HG03558 (cell line): ENCODE measurements at regions not wholly inside any gene's neighbourhood (a gene's known extent, or its start where the extent isn't known, plus 50 kb on each side); places are given as distances from the start of the nearest gene placed in this dataset.
"Not testable (repeated sequence)": the region's sequence is repeated elsewhere in the genome, so short reads cannot be mapped to it uniquely, and the experiment has no call there.

ENCODE experiments used
- ATAC-seq: cut with Tn5 transposase; IDR thresholded peaks from one replicate; pipeline ENCODE4 v1.9.1; 2021; ENCODE audit warnings: moderate number of reproducible peaks; ENCODE audit not compliant: unreplicated experiment; ENCODE audit errors: extremely low read depth

GRCh38 chr13:50634339-50634738, 209.2 kb downstream of the DLEU7 start:
- no peak for ATAC-seq

GRCh38 chr13:50635504-50635903, 208.0 kb downstream of the DLEU7 start:
- peak; percentile 25 for ATAC-seq

GRCh38 chr13:50636007-50636704, 207.3 kb downstream of the DLEU7 start:
- peak; percentile 77 for ATAC-seq

GRCh38 chr13:50643060-50643459, 200.4 kb downstream of the DLEU7 start:
- ATAC-seq = no peak

DNA sequence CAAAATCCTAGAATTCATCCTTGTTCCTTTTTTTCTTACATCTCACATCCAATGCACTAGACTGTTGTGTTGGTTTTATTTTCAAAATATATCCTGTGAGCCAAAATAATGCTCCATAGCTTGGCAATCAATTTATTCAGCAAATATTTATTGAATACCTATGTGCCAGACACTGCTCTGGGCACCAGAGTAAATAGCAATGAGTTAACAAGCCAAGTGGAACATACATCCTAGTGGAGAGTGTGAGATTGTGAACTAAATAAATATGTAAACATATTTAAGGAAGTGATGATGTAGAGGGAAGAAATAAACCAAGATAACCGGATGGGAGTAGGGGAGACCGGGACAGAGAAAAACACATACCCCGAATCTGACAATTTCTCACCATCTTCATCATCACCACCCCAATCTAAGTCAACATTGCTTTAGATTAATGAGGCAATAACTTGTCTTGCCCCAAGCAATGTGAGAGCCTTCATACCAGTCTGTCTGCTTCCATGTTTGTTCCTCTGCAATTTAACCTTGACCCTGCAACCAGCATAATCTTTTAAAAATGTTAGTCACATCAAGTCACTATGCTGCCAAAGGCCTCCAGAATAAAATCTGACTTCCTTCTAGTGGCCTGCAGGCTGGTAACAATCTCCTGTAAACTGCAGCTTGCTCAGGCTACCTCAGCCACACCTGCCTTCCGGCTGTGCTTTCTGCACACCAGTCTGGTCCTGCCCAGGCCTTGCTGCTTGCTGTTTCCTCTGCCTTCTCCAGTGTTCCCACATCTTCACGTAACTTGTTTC, 199.2 kb downstream of the DLEU7 start:
- no peak for ATAC-seq

DNA sequence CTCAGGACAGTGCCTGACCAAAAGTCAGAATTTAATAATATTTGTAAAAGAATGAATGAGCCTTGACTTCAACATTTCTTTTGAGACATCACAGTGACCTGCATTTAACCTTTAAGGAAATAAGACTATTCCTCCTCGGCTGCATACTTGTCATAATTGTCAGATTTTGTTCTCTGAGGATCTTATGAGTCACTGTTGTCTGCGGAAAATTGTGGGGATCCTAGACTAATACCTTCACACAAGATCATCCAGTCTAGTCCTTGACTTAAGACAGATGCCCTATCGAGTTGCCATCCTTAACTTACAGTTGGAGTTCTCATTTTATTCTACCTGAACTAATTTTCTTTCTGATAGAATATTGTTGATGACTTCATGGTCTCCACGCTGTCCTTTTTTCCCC, 198.4 kb downstream of the DLEU7 start:
- ATAC-seq = no peak

DNA sequence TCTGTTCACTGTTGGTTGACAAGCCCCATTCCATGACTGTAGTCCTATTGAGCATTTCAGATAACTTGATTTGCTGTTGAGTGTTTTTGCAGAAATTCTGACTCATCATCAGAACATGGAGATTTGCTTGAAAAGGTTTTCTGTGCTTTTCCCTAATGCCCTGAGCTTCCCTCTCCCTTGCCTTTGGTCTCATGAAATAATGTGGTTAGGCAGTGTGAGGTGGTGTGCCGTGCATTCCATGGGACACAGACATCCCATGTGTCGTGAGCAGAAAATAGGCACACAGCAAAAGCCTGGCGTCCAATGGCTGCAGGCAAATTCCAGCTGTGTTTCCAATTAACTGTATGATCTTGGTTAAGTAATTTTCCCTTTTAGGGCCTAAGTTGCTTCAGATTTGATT, 197.4 kb downstream of the DLEU7 start:
- ATAC-seq = no peak

GRCh38 chr13:50649211-50649610, 194.3 kb downstream of the DLEU7 start:
- ATAC-seq = no peak

DNA sequence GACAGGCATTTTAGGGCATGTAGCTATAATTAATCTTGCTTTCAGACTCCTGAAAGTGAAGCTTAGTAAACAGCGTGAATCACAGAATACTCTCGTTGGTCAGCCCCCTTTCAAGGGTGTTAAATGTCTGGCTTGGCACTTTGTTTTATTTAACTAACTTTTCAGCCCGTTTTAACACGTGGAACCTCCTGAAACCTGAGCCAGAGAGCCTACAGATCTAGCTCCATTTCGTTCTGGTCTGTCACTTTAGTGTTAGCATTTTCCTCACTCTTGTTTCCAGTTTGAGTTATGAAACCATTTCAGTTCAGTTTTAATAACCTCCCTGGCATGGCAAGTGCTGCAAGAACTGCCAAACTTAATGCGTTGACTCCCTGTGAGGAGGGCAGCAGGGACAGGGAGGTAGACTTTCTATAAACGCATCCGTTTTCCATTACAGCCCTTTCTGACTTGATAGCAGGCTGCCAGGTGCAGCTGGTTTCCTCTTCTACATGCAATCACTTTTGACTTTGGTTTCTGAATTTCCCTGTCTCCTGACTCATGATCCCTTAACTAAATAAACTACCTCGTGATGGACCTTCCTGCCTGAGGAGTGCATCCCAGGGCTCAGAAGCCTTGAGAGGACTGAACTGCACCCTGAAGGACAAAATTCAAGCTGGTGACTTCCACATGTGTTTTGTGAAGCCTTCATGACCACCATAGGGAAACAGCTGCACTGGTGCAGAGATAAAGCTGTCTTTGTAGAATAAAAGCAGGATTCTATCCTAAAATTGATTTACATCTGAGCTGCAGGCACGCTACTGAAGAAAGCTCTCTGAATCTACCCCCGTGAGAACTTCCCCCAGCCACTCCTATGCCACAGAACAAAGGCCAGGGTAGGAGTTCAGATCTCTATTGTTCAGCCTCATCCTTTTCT, 192.6 kb downstream of the DLEU7 start:
- no peak for ATAC-seq

DNA sequence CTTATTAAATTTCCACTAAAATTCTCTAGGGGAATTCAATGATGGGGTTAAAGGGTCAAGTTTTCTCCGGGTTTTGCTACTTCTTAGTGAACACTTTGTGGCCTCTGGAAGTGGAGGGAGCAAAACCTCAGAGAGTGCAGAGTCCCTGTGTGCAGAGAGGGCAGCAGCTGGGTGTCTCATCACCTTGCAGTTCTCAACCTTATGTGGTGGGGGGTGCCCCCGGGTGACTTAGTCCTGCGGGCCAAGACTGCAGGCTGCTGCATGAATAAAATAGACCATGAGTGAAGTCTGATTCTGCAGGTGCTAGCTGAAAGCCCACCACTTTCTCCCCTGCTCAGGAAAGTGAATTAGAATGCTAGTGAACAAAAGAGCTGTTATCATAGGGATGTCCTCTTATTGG, 191.6 kb downstream of the DLEU7 start:
- ATAC-seq = no peak

GRCh38 chr13:50654331-50654730, 189.2 kb downstream of the DLEU7 start:
- no peak for ATAC-seq

DNA sequence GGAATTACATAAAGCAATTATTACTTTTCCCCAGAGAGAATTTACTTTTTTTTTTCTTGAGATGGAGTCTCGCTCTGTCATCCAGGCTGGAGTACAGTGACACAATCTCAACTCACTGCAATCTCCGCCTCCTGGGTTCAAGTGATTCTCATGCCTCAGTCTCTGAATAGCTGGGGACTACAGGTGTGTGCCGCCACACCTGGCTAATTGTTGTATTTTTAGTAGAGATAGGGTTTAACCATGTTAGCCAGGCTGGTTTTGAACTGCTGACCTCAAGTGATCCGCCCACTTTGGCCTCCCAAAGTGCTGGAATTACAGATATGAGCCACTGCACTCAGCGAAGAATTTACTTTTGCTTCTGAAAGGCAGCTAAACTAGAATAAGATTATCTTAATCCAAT, 181.6 kb downstream of the DLEU7 start:
- not testable (repeated sequence) for ATAC-seq

DNA sequence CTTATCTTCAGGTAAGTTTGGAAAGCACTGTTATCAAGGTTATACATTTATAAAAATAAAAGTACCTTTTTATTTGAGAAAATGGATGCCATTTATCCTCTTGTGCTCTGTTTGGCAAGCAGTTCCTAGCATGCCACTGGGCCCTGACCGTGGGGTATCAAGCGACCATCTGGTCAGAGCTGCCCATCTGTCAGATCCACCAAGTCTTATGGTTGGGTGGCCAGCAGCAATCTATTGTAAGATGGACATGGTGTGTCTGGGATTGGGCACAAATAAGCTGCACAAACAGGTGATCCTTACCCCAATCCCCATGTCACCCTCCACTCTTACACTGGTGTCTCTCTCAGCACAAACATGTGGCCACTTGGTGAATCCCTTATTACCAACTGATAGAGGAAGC, 178.5 kb downstream of the DLEU7 start:
- no peak for ATAC-seq

GRCh38 chr13:50668049-50668448, 175.4 kb downstream of the DLEU7 start:
- no peak for ATAC-seq

GRCh38 chr13:50668691-50669271, 174.7 kb downstream of the DLEU7 start:
- ATAC-seq = no peak

GRCh38 chr13:50670272-50670671, 173.2 kb downstream of the DLEU7 start:
- ATAC-seq = no peak

DNA sequence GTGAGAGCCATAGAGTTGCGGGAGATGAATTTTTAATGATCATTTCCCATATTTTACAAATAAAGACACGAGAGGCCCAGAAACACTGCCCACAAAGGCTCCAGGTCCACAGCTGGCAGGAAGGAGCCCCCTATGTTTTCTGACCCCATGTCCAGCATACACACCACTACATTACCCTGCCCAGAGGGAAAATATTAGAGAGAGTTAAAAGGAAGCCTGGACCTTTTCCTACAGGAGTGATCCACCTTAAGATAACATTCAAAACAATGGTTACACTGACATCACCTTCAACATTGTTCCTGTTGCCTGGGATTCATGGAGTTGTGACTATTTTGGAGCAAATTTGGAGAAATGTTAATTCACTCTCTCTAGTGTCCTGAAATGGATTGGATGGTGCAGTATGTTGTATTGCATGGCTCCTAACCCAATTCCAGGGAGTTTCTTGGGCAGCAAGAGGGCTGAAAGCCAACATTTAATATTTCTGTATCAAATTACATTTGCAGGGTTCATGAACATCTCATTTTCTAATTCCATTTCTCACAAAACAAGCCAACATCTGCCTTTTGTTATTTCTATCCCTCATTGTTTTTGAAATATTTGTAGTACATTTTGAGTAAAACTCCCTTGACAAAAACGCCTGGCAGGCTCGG, 172.5 kb downstream of the DLEU7 start:
- no peak for ATAC-seq

GRCh38 chr13:50671497-50671850, 172.0 kb downstream of the DLEU7 start:
- ATAC-seq = no peak

DNA sequence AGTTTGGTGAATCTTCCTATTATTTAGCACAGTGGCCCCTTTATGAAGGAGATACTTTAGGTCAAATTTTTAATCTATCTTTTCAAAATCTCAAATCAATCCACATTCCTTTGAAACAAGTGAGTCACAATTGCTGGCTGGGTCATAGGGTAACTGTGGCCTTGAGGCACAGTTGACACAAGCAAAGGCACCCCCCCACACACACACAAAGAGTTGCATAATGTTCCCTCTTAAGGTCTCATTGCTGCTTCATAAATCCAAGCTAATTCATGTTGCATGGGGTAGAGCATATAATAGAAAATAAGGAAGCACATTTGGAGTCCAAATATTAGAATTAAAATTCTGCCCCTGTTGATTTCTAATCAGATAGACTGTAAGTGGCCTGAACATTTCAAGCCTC, 171.5 kb downstream of the DLEU7 start:
- ATAC-seq = no peak

DNA sequence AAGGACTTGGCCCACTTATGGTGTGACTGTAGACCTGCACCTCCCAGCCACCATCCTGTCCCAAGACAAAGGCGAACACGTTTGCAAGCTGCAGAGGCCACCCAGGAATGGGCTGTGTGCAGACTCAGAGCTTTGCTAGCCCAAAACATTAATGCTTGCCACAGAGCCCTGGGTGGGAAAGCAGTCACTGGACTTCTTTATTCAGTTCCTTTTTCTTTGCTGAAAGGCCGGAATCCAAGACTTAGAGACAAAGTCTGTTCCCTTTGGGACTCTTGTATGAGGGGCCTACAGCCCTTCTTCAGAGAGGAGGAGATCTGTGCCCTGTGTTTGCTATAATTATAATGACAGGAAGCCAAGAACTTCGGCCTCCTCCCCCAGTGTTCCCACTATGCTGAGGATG, 167.8 kb downstream of the DLEU7 start:
- ATAC-seq = no peak
